ENCODE measurements at regions not wholly inside any gene's neighbourhood (a gene's known extent, or its start where the extent isn't known, plus 50 kb on each side); places are given as distances from the start of the nearest gene placed in this dataset.

- TF ChIP-seq, protein P1, sequence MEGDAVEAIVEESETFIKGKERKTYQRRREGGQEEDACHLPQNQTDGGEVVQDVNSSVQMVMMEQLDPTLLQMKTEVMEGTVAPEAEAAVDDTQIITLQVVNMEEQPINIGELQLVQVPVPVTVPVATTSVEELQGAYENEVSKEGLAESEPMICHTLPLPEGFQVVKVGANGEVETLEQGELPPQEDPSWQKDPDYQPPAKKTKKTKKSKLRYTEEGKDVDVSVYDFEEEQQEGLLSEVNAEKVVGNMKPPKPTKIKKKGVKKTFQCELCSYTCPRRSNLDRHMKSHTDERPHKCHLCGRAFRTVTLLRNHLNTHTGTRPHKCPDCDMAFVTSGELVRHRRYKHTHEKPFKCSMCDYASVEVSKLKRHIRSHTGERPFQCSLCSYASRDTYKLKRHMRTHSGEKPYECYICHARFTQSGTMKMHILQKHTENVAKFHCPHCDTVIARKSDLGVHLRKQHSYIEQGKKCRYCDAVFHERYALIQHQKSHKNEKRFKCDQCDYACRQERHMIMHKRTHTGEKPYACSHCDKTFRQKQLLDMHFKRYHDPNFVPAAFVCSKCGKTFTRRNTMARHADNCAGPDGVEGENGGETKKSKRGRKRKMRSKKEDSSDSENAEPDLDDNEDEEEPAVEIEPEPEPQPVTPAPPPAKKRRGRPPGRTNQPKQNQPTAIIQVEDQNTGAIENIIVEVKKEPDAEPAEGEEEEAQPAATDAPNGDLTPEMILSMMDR (conservative IDR thresholded peaks at IDR 0.05 in 1 of 2, IDR thresholded peaks at IDR 0.05 in 1 of 2; ENCODE audit: extremely low read depth in 1 of 2, insufficient read depth in 1 of 2, low read depth in 1 of 2, low read length in 2 of 2) = no peak
- no peak for TF ChIP-seq EZH2 (IDR thresholded peaks at IDR 0.05; ENCODE audit: borderline replicate concordance, low read length)
These were observed 58.5 kb downstream of the ARHGAP35 start for GRCh38 chr19:46919324-46919723.

Measured in mammary epithelial cell (primary cell).